GM03348 (cell line): ENCODE measurements at regions not wholly inside any gene's neighbourhood (a gene's known extent, or its start where the extent isn't known, plus 50 kb on each side); places are given as distances from the start of the nearest gene placed in this dataset.
A peak's percentile ranks its signal among the peaks of the same experiment; 100 is the strongest.

Source experiments
- DNase-seq: peaks from one replicate; pipeline ENCODE4 v3.0.0; 2012; ENCODE audit warnings: low spot score

DNA sequence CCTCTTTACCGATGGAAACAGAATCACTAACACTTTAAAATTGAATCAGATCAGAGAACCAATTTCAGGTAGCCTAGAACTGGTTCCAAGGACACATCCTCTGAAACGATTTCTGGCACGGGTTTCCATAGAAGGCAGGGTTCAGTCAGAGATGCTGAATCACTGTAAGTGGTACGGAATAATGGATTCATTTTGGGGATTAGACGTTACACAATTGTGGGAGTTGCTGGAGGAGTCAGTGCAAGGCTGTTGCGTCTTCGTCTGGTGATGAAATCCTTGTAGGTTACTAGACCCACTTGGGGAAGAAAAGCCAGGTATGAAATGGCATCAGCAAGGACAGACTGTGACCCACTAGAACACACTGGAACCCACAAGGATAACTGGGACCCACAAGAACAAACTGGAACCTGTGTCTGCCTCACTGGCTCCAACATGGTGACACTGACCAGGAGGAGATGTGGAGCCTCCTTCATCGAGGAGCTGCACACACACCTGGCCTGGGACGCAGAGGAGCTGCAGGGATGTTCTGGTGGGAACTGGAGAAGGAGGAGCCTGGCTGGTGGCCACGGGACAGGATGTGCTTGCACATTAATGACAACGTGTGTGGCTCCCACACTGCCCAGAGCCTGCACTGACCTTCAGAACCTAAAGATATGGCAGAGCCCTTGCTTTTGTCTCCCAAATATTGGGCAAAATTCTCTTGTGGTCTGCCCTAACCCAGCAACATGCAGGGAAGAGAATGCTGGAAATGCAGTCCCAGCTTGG lies 105.1 kb downstream of the TRAPPC11 start:
- no peak for DNase-seq

DNA sequence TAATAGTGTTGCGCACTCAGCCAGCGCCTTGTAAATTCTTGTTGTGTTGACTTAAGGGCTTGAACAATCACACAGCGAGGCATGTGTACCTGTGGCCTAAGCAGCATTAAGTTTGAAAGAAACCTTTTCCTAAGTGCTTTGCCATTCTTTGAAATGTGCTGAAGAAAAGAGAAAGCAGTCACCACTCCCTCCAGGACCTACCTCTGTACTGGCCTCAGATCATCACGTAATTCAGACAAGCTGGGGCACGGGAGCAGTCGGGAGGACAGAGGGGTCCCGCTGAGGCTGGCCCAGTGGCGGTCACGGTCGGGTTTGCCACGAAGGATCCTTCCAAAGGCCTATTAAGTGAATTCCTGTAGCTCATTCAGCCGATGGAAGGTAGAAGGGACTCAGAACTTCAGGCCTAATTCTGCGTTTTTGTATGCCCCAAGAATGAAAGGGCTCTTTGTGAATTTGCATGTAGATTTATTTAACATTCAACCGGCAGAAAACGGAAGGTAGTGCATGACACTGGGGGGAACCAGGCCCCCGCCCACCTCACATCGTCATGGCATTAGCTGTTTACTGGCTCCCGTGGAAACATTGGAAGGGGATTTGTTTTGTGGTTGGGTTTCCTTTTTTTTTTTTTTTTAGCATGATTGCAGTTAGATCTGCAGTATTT lies 106.3 kb downstream of the TRAPPC11 start:
- no peak for DNase-seq

DNA sequence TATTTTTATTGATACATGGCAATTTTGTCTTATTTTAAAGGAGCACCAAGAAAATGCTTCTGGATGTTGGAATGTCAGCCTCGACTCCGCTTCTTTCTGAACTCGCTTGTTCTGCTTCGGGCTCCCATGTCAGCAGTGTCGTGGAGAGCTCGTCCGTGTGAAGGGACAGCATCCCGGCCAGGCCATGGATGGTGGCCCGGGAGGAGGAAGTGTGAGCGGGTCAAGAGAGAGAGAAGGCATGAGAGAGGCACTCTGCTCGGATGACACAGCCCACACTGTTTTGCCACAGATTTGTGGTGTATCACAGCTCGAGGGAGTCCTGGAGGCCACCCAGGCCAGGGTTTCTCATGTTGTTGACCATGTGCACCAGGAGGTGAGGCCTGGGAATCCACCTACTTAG lies 107.0 kb downstream of the TRAPPC11 start:
- no peak for DNase-seq

DNA sequence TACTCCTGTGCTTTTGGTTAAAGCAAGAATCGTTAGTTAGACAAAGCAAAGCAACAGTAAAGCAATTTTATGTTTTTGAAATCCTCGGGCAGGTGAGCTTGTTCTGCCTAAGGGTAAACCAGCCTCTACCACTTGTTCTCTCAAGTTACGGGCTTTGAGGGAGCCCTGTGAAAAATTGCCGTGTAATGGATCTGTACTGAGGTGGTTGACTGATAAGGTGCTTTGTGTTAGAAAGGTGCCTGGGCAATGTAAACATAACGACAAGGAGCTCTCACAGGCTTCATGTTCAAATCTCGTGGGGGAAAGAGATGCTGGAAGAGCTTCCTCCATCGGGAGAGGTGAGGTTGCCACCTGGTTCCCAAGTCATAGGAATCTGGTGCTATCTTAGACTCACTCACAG lies 111.8 kb downstream of the TRAPPC11 start:
- DNase-seq, result no peak

DNA sequence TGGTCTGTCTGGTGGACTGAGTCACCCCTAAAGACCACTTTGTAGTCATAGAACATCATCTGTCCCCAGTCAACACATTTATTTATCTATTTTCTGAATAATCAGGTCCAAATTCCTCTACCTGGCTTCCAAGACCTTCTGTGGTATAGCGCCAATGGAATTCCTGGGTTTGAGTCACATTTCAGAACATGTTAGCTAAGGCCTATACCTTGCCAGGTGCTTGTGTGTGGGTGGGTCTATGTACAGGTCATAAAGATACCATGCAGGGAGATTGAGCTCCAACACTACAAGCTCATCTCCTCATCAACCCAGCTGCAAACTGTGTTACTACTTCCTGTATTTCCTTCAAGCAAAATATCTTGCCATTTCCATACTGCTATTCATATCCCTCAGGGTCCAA lies 113.3 kb downstream of the TRAPPC11 start:
- no peak for DNase-seq

DNA sequence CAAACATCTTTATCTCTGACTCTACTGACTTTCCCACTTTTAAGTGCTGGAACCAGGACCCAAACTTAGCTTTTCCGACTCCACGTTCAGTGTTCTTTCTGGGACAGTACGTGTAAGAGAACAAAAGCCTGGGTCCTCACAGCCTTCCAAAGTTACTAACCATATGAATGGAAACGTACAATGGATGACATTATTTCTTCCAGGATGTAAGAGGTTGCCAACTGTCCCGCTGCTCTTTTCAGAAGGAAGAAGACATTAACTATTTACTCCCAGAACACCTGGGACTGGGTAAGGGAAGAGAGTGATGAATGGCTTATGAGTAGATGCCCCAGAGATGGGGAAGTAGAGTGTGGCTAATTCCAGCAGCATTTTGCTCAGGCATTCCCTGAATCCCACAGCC lies 114.7 kb downstream of the TRAPPC11 start:
- DNase-seq, result no peak

DNA sequence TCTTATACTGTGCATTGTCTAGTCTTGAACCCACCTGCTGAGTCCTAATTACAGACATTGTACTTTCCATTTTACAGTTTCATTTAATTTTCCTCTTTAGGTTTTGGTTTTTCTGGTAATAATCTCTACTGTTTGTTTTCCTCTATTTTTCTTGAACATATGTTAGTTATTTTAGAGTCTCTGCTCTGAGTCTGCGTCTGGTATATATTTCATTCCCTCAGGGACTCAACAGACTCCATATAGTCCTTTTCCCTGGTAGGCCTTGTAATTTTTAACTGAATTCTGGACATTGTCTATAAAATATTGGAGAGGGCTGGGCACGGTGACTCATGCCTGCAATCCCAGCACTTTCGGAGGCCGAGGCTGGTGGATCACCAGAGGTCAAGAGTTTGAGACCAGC lies 121.8 kb upstream of the STOX2 start:
- DNase-seq, result no peak

DNA sequence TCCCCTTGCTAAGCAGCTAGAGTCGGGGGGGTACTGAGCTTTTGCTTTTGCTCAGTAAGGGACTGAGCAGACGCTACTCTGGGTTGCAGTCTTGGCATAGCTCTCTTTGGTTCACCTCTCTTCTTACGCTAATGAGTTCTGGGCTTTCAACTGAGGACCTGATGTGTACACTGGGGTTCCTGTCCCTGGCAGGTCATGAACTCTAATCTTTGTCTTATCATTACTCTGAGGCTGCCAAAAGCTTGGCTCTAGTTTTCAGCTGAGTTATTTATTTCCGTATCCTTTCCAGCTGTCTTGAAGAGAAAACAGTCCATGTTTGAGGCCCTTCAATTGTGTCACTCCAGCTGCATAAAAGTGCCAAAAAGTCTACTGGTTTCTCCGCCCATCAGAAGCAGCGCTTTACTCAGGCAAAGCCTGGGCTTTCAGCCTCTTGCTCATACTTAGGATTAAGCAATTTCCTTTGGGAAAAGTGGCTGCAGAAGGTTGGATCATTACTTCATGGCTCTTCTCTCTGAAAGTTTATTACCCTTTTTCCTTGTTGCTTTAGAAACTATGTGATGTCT lies 121.0 kb upstream of the STOX2 start:
- DNase-seq, result peak; percentile 67

DNA sequence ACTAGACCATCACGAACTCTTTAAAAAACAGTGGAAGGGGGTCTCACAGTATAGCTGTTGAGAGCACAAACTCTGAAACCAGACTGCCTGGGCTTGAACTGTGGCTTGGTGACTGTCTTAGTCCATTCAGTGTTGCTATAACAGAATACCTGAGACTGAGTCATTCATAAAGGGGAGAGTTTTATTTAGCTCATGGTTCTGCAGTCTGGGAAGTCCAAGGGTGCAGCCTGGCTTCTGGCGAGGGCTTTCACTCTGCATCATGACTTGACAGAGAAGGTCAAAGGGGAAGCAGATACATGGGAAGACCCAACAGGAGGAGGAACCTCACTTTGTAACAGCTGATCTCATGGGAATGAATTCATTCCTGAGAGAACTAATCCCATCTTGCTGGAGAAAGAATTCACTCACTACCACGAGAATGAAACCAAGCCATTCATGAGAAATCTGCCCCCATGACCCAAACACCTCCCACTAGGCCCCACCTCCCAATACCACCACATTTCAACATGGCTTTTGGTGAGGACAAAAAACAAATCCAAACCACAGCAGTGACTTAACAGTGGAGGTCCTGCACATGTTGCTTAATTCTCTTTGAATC lies 116.7 kb upstream of the STOX2 start:
- DNase-seq, result no peak

DNA sequence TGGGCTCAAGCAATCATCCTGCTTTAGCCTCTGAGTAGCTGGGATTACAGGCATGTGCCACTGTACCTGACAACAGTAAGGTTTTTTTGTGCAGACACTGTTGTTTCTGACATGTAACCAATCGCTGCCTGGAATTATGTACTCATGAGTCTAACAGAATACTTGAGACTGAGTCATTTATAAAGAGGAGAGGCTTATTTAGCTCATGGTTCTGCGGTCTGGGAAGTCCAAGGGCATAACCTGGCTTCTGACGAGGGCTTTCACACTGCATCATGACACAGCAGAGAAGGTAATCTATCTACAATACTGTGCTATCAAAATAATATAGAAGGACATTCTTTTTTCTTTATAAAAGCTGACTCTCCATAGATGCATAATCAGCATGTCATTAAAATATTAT lies 115.5 kb upstream of the STOX2 start:
- no peak for DNase-seq

DNA sequence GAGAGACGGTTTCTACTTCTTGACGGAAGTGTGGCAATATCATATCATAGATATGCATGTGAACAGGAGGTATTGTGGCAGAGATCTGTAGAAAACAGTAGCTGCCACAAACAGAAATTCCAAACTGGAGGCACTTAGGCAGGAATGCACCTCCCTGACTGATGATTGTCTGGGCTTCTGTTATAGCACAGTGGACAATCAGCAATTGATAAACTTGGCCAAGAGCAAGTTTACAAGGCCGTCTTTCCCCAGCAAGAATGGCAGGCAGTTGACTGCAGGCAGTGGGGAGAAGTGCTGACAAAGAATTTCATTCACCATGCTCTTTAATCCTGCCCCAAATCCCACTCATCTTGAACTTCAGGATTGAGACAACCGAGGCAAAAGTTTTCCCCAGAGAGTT lies 114.4 kb upstream of the STOX2 start:
- no peak for DNase-seq

DNA sequence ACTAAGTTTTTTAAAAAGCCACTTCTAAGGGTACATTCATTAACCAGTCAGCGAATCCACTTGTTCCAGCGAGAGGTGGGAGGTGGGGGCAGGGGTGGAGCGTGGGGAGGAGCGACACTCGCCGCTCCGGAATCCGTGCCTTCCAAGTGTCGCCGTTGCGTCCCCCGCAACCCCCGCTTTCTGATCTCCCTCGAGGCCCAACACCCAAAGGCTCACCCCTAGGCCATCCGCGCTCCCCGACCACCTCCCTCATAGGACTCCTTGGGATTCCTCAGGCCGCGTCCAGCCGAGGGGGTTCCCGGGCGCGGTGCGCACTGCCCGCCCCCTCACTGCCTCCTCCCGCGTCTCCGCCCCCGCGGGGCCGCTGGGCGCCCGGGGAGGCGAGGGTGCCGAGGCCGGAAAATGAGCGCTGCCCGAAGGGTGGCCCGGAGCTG lies 108.1 kb upstream of the STOX2 start:
- no peak for DNase-seq

DNA sequence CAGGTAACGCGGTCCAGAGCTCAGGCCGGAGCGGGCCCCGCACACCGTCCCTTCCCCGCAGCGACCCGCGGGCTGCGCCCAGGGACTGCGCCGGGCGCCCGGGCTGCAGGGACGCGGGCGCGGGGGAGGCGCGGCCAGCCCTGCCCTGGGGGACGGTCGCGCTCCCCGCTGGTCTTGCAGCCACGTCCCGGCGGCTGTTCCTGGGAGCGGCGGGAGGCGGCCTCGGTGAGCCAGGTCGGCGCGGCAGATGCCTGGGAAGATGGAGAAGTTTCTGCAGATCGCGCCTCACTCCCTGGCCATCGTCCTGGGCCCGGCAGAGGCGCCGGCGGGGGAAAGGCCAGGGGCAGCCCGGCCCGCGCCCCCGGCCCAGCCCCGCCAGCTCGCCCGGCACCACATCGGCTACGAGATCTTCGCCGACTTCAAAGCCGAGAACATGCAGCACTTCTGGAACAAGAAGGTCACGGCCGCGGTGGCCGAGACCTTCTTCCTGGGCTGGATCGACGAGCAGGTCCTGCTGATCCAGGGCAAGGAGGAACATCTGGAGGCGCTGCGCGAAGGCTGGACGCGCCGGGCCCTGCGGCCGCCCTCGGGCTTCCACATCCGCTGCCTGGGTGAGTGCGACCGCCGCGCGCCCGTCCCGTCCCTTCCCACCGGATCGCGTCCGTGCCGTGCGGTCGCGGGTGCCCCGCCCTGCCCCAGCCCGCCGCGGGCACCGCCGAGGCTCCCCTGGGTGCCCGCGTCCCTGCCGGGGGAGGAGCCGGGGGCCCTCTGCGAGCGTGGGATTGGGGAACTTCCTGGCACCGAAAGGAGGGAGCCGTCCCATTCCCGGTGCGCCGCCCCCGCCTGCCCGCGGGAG lies 107.4 kb upstream of the STOX2 start:
- DNase-seq, result peak; percentile 40

DNA sequence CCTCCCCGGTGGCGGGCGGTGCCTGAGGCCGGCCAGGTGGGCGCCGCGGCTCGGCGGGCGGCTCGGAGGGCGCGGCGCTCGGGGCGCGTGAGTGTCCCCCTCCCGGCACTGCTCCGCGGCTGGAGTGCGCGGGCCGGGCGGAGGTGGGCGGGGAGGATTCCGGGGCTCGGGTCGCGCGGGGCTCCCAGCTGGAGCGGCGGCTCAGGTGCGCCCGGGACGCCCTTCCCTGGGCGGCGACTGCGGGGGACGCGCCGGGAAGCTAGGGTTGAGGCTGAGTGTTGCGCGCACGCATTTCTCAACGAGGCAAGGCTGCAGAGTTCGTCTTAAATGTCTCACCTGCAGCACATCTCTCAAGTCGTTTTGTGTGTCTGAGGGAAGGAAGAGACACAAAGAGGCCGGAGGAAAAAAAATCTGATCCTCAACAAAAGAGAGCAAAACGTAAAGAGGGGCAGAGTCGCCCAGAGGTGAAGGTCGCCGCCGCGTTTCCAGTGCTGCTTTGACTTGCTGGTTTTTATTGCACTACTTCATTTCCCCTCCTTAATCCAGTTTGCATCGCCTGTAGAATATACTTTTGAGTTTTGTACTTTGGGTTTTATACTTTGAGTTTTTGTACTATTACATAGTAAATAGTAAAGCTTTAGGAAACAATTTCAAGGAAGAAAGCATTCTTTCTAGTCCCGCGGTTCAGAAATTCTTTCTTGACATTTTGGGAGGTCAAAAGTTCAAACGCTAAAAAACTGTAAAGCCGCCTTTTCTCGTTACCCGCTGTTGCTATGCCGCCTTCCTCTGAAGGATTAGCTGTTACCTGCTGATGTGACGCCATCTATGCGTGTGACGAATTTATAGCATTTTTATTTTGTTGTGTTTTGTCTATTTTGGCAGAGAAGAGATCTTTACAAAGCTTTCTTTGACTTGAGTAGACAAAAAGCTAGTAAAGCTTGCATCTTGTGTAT lies 106.5 kb upstream of the STOX2 start:
- DNase-seq, result no peak

DNA sequence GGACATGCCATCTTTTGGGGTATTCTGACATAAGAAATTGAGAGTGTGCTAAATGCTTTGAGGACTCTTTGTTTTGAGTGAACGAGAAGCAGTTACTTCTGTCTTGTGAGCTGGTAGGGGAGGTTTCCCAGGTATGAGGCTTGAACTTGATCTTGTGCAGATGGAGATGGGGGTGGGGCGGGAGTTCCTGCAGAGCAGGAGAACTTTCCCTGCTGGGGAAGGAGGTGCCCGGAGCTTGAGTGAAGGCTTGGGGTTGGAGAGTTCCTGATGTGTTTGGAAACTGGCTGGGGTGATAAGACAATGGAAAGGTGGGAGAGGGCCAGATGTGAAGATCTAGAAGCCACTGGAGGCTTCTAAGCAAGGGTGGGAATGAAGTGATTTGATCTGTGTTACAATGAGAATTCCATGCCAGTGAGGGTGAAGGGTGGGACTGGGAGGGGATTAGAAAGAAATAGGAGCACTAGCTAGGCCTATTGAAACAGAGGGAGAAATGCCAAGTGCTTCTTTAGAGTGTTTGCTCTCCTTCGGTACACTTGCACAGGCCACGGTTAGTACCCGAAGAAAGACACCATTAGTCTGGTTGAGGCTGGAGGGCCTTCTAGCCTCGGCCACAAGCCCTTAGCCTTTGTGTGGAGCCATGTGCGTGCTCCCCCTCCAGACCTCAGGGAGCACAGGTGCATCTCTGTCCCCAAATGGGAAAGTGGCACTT lies 103.5 kb upstream of the STOX2 start:
- DNase-seq, result no peak

DNA sequence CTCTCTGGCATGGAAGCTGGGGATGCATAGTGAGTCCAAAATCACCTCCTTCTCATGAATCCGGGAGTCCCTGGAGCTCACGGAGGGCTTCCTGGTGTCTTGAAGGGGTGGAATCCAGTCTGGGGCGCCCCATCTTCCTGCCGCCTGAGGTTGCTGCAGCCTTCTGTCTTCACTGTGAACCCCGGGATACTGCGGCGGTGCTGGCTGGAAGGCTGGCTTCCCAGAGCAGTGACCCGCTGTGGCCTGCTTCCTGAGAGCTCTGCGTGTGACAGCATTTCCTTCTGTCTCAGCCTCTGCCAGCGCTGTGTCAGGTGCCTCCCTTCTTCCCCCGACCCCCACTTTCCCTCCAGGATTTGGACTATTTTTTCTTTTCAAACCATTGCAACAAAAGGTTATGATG lies 98.8 kb upstream of the STOX2 start:
- no peak for DNase-seq

DNA sequence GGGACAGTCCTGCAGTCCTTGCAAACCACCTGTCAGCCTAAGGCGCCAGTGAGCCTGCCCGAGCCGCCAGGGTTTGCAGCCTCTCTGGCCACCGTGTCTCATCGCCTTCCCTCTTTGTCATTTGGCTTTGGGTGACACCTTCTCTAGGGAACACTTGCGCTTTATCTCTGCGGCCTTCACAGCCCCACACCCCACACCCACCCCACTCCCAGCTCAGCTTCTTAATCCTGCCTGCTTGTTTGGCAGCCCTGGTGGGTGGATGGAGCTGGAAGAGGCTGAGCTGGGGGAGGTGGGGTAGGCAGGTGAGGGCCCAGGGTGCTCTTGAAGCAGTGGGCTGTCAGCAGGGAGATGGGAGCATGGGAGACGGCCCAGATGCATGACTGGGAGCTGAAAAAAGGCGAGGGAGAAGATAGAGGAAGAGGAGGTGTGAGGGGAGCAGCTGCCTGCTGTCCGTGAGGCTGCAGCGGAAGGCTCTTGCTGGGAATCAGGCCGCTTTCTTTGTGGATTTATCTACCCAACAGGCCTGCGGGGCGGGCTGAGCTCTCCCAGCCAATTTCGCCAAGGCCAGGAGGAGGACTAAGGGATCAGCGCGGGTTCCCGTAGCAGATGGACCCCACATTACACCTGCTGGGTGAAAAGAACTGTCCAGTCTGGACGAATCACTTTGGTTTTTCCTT lies 97.5 kb upstream of the STOX2 start:
- no peak for DNase-seq

DNA sequence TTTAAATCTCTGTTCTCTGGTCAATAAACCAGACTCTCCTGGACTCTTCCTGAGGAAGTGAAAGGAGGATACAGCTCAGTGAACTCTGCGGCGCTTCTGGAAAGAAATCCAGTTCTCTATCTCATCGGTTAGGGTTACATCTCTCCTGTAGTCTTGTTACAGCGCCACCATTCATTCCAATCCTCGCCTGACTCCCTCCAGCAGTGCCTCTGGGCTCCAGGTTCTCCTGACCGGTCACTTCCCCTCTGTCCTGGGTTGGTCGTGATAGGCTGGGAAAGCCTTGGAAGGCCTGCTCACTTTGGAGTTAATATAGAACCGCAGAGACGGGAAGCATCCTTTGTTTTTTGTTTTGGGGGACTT lies 97.0 kb upstream of the STOX2 start:
- no peak for DNase-seq

DNA sequence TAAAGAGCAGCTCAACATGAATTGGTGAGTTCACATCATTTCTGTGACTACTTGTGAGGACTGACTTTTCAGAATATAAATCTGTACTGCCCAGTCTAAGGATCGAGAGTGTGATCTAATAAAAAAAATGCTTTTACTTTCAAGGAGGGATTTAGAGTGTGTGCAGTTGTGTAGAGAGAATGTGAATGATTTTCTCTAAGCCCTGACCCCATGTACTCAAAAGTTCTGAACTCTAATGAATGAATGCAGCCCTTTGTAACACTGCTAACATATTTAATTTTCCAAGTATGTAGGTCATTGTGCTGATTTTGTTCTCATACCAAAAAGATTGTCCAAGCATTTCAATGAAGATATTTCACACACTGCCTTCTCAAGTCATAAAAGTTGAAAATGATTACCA lies 92.5 kb upstream of the STOX2 start:
- DNase-seq, result no peak

DNA sequence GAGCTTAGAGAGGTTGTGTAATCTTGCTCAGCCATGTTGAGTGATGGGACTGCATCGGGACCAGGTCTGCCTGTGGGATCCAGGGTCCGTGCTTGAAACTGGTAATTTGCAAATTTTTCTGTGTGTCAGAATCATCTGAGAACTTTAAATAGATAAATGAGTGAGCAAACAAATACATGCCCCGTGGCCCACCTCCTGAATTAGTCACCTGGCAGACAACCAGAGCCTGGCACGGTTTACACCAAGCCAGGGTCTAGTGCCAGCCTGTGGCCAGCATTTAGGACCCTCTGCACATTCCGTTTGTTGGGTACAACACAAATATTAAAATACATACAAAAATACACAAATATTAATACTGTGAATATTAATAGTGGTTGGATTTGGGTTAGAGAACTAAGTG lies 90.6 kb upstream of the STOX2 start:
- no peak for DNase-seq
